H7 (cell line): ENCODE measurements at regions not wholly inside any gene's neighbourhood (a gene's known extent, or its start where the extent isn't known, plus 50 kb on each side); places are given as distances from the start of the nearest gene placed in this dataset.

Experiments used
- DNase-seq: peaks from one replicate; pipeline ENCODE4 v3.0.0; 2012
- H3K27me3 ChIP-seq: 2 replicates; pipeline ENCODE4 v1.6.0; 2011; ENCODE audit warnings: mild to moderate bottlenecking, low read length; ENCODE audit not compliant: control insufficient read depth, insufficient read depth
- H3K36me3 ChIP-seq: replicated peaks from 2 replicates; pipeline ENCODE4 v1.5.1; 2011; ENCODE audit warnings: low read length; ENCODE audit not compliant: control insufficient read depth, insufficient read depth
- H3K4me3 ChIP-seq: 2 replicates; pipeline ENCODE4 v1.5.1; 2011; ENCODE audit warnings: low read depth, mild to moderate bottlenecking, control low read depth, low read length, moderate library complexity; ENCODE audit not compliant: insufficient read depth

- Histone ChIP-seq H3K27me3 (no peaks in the 10 kb centered on the region), H3K36me3 (no peaks in the 10 kb centered on the region), H3K4me3 (no peak overlapping the region)
- no peak for DNase-seq
Measured at GRCh38 chr10:35857860-35858259, 215.8 kb upstream of the FZD8 start.

- no peaks in the 10 kb centered on the region for H3K36me3 ChIP-seq
- H3K27me3 ChIP-seq, result no peaks in the 10 kb centered on the region
- DNase-seq, result no peak
- H3K4me3 ChIP-seq, result no peak overlapping the region
Measured at GRCh38 chr10:35855155-35855947, 213.3 kb upstream of the FZD8 start.

GRCh38 chr10:35854661-35855060, 212.6 kb upstream of the FZD8 start:
- H3K4me3 ChIP-seq, result no peak overlapping the region
- H3K27me3 ChIP-seq, result no peaks in the 10 kb centered on the region
- no peak for DNase-seq
- no peaks in the 10 kb centered on the region for H3K36me3 ChIP-seq

- DNase-seq, result no peak
- no peak overlapping the region for H3K4me3 ChIP-seq
- H3K36me3 ChIP-seq, result no peaks in the 10 kb centered on the region
- H3K27me3 ChIP-seq, result no peaks in the 10 kb centered on the region
Measured at GRCh38 chr10:35852721-35853120, 210.6 kb upstream of the FZD8 start.

- Histone ChIP-seq H3K4me3 (no peak overlapping the region), H3K27me3 (no peaks in the 10 kb centered on the region), H3K36me3 (no peaks in the 10 kb centered on the region)
- DNase-seq, result no peak
Measured at GRCh38 chr10:35848412-35848811, 206.3 kb upstream of the FZD8 start.

GRCh38 chr10:35844686-35845085, 202.6 kb upstream of the FZD8 start:
- no peak for DNase-seq
- no peaks in the 10 kb centered on the region for H3K36me3 ChIP-seq
- H3K27me3 ChIP-seq, result no peaks in the 10 kb centered on the region
- H3K4me3 ChIP-seq, result no peak overlapping the region

GRCh38 chr10:35843524-35844181, 201.6 kb upstream of the FZD8 start:
- Histone ChIP-seq H3K4me3 (no peak overlapping the region), H3K27me3 (no peaks in the 10 kb centered on the region), H3K36me3 (no peaks in the 10 kb centered on the region)
- no peak for DNase-seq

GRCh38 chr10:35838054-35838453, 196.0 kb upstream of the FZD8 start:
- H3K36me3 ChIP-seq, result no peaks in the 10 kb centered on the region
- no peak overlapping the region for H3K4me3 ChIP-seq
- no peak for DNase-seq
- no peaks in the 10 kb centered on the region for H3K27me3 ChIP-seq

- DNase-seq, result no peak
- H3K27me3 ChIP-seq, result no peaks in the 10 kb centered on the region
- no peaks in the 10 kb centered on the region for H3K36me3 ChIP-seq
- no peak overlapping the region for H3K4me3 ChIP-seq
Measured at GRCh38 chr10:35835545-35835944, 193.4 kb upstream of the FZD8 start.

- no peaks in the 10 kb centered on the region for H3K27me3 ChIP-seq
- H3K4me3 ChIP-seq, result no peak overlapping the region
- no peaks in the 10 kb centered on the region for H3K36me3 ChIP-seq
- DNase-seq, result no peak
Measured at GRCh38 chr10:35834877-35835494, 192.9 kb upstream of the FZD8 start.

- no peaks in the 10 kb centered on the region for H3K27me3 ChIP-seq
- H3K4me3 ChIP-seq, result no peak overlapping the region
- no peaks in the 10 kb centered on the region for H3K36me3 ChIP-seq
- DNase-seq, result no peak
Measured at GRCh38 chr10:35827783-35828182, 185.7 kb upstream of the FZD8 start.

- Histone ChIP-seq H3K4me3 (no peak overlapping the region), H3K36me3 (no peaks in the 10 kb centered on the region), H3K27me3 (no peaks in the 10 kb centered on the region)
- no peak for DNase-seq
Measured at GRCh38 chr10:35824704-35825103, 182.6 kb upstream of the FZD8 start.

GRCh38 chr10:35822316-35822715, 180.2 kb upstream of the FZD8 start:
- peak; percentile 44 for DNase-seq
- Histone ChIP-seq H3K36me3 (no peaks in the 10 kb centered on the region), H3K4me3 (no peak overlapping the region), H3K27me3 (no peaks in the 10 kb centered on the region)

- H3K4me3 ChIP-seq, result no peak overlapping the region
- no peaks in the 10 kb centered on the region for H3K36me3 ChIP-seq
- DNase-seq, result no peak
- H3K27me3 ChIP-seq, result no peaks in the 10 kb centered on the region
Measured at GRCh38 chr10:35821339-35821911, 179.3 kb upstream of the FZD8 start.

GRCh38 chr10:35819736-35820135, 177.6 kb upstream of the FZD8 start:
- Histone ChIP-seq H3K4me3 (no peak overlapping the region), H3K36me3 (no peaks in the 10 kb centered on the region), H3K27me3 (no peaks in the 10 kb centered on the region)
- no peak for DNase-seq
